Omental fat pad (tissue), 3 donors: ENCODE measurements at regions not wholly inside any gene's neighbourhood (a gene's known extent, or its start where the extent isn't known, plus 50 kb on each side); places are given as distances from the start of the nearest gene placed in this dataset.

Source experiments
- ATAC-seq: fragments of 150-250 bp; one replicate; pipeline ENCODE4 v1.9.1; 2016; ENCODE audit warnings: mild to moderate bottlenecking, moderate library complexity; ENCODE audit not compliant: low FRiP score
- DNase-seq: peaks from one replicate; pipeline ENCODE4 v3.0.0-alpha.2; 2019; ENCODE audit warnings: low spot score
- CTCF ChIP-seq, 3 donors: fragments of 450-650 bp; IDR thresholded peaks; one replicate each; pipeline ENCODE4 v1.5.1; 2016 to 2017; ENCODE audit warnings: antibody characterized with exemption in 3 of 3, mild to moderate bottlenecking in 3 of 3, moderate library complexity in 2 of 3

GRCh38 chr19:32251634-32252332 is 93.6 kb upstream of the ZNF507 start:
- no peak for TF ChIP-seq CTCF (IDR thresholded peaks at IDR 0.05)
- DNase-seq (no peak), ATAC-seq (no peak)

- no peak for TF ChIP-seq CTCF (IDR thresholded peaks at IDR 0.05)
- no peak for ATAC-seq
Measured at GRCh38 chr19:32252333-32252669, 93.1 kb upstream of the ZNF507 start.

GRCh38 chr19:32253683-32254508 is 91.5 kb upstream of the ZNF507 start:
- DNase-seq, result no peak
- TF ChIP-seq CTCF (IDR thresholded peaks at IDR 0.05), result no peak

More at GRCh38 chr19:32252333-32252669, 93.1 kb upstream of the ZNF507 start:
- no peak for DNase-seq

GRCh38 chr19:32254509-32254890 is 90.9 kb upstream of the ZNF507 start:
- no peak for DNase-seq
- TF ChIP-seq CTCF (IDR thresholded peaks at IDR 0.05), result no peak
- no peak for ATAC-seq

More at GRCh38 chr19:32253683-32254508, 91.5 kb upstream of the ZNF507 start:
- ATAC-seq, result no peak

- TF ChIP-seq CTCF (IDR thresholded peaks at IDR 0.05), result no peak
- ATAC-seq (no peak), DNase-seq (no peak)
Measured at GRCh38 chr19:32255536-32256295, 89.7 kb upstream of the ZNF507 start.

GRCh38 chr19:32256341-32256975 is 89.0 kb upstream of the ZNF507 start:
- DNase-seq (no peak), ATAC-seq (no peak)
- TF ChIP-seq CTCF (IDR thresholded peaks at IDR 0.05), result no peak
